Naive thymus-derived CD8-positive, alpha-beta T cell (primary cell): ENCODE measurements at regions not wholly inside any gene's neighbourhood (a gene's known extent, or its start where the extent isn't known, plus 50 kb on each side); places are given as distances from the start of the nearest gene placed in this dataset.

Source experiments
- ATAC-seq, 2 donors: fragments of 150-1000 bp; cut with Tn5 transposase in 1 of 2; sonication (Bioruptor Pico), chemical (Tn5 transposase) in 1 of 2; 1 replicate in 1 of 2; 2 replicates in 1 of 2; pipeline ENCODE4 v1.10.0; 2021; ENCODE audit warnings: mild to moderate bottlenecking in 2 of 2, moderate library complexity in 2 of 2
- POLR2A ChIA-PET: fragments of 350-600 bp; sonication (Branson Sonifier 250); formaldehyde crosslinking; loops from one replicate; lab custom pipeline; 2021; ENCODE audit warnings: antibody characterized with exemption; lab: Charles Lee
- DNase-seq, 10 donors: peaks; one replicate each; pipeline versions ENCODE4 v3.0.0 to v3.0.0-alpha.2; 2020 to 2022
- H3K27ac Mint-ChIP-seq, 10 donors: one replicate each; pipeline ENCODE4 v1.8.0; 2020 to 2022; ENCODE audit warnings: mild to moderate bottlenecking in 10 of 10, mixed read lengths in 10 of 10, moderate library complexity in 4 of 10, inconsistent platforms in 1 of 10
- H3K27me3 Mint-ChIP-seq, 5 donors: one replicate each; pipeline ENCODE4 v1.8.0; 2021 to 2022; ENCODE audit warnings: mixed read lengths in 5 of 5
- H3K36me3 Mint-ChIP-seq, 3 donors: one replicate each; pipeline ENCODE4 v1.8.0; 2020 to 2022; ENCODE audit warnings: mixed read lengths in 3 of 3, mild to moderate bottlenecking in 2 of 3, inconsistent platforms in 1 of 3
- H3K4me1 Mint-ChIP-seq, 4 donors: one replicate each; pipeline ENCODE4 v1.8.0; 2021 to 2022; ENCODE audit warnings: mixed read lengths in 4 of 4
- H3K4me3 Mint-ChIP-seq, 10 donors: one replicate each; pipeline ENCODE4 v1.8.0; 2020 to 2022; ENCODE audit warnings: mild to moderate bottlenecking in 10 of 10, mixed read lengths in 10 of 10, moderate library complexity in 6 of 10, inconsistent platforms in 1 of 10
- H3K9me3 Mint-ChIP-seq, 9 donors: one replicate each; pipeline ENCODE4 v1.8.0; 2020 to 2022; ENCODE audit warnings: mixed read lengths in 9 of 9, mild to moderate bottlenecking in 3 of 9, inconsistent platforms in 1 of 9, moderate library complexity in 1 of 9

GRCh38 chr14:22143363-22143762 lies 445.7 kb downstream of the DAD1 start:
- peaks cover 0 to 3% (median 0%) of the 10 kb centered on the region in 4 donors for H3K4me1 Mint-ChIP-seq
- POLR2A ChIA-PET = no interaction called here
- H3K36me3 Mint-ChIP-seq = no peaks in the 10 kb centered on the region
- ATAC-seq = no peak
- H3K27me3 Mint-ChIP-seq = peaks cover 0 to 10% (median 0%) of the 10 kb centered on the region in 5 donors
- DNase-seq = no peak
- no peak overlapping the region for H3K4me3 Mint-ChIP-seq
- no peaks in the 10 kb centered on the region for H3K9me3 Mint-ChIP-seq
- H3K27ac Mint-ChIP-seq = no peak overlapping the region

GRCh38 chr14:22140633-22141032 lies 448.4 kb downstream of the DAD1 start:
- ATAC-seq (no peak), DNase-seq (no peak)
- Mint-ChIP-seq H3K27me3 (peaks cover 0 to 4% (median 0%) of the 10 kb centered on the region in 5 donors), H3K9me3 (peaks cover 0 to 3% (median 0%) of the 10 kb centered on the region in 9 donors), H3K36me3 (no peaks in the 10 kb centered on the region), H3K27ac (no peak overlapping the region), H3K4me3 (no peak overlapping the region), H3K4me1 (no peaks in the 10 kb centered on the region)
- POLR2A ChIA-PET = no interaction called here

- H3K27ac Mint-ChIP-seq = peak overlapping the region in 1 of 10 donors; percentile 11
- POLR2A ChIA-PET = no interaction called here
- H3K9me3 Mint-ChIP-seq = peaks cover 0 to 4% (median 0%) of the 10 kb centered on the region in 9 donors
- DNase-seq (peak in 4 of 10 donors; percentile 2 to 56 (median 24)), ATAC-seq (no peak)
- peaks cover 0 to 11% (median 3%) of the 10 kb centered on the region in 4 donors for H3K4me1 Mint-ChIP-seq
- H3K4me3 Mint-ChIP-seq = no peak overlapping the region
- peaks cover 0 to 11% (median 0%) of the 10 kb centered on the region in 5 donors for H3K27me3 Mint-ChIP-seq
- no peaks in the 10 kb centered on the region for H3K36me3 Mint-ChIP-seq
These were observed 457.1 kb downstream of the DAD1 start for GRCh38 chr14:22131749-22132476.

- Mint-ChIP-seq H3K4me1 (peaks cover 7 to 17% (median 15%) of the 10 kb centered on the region in 4 donors), H3K27me3 (peaks cover 0 to 2% (median 0%) of the 10 kb centered on the region in 5 donors), H3K4me3 (peak overlapping the region; percentile 74 to 91 (median 84)), H3K27ac (peak overlapping the region; percentile 81 to 98 (median 90)), H3K36me3 (no peaks in the 10 kb centered on the region), H3K9me3 (no peaks in the 10 kb centered on the region)
- POLR2A ChIA-PET = interaction anchor here (1.1 to 2.4 kb wide), 4 partner anchors 11 to 445 kb away, joined by 3 to 11 read pairs (median 4); no protein-coding TSS in a partner anchor
- ATAC-seq (peak in 1 of 2 donors; percentile 41), DNase-seq (no peak)
These were observed 450.5 kb upstream of the OR4E1 start for GRCh38 chr14:22124073-22124613.

- Mint-ChIP-seq H3K4me3 (peak overlapping the region; percentile 61 to 91 (median 84)), H3K27ac (peak overlapping the region; percentile 35 to 98 (median 90)), H3K9me3 (no peaks in the 10 kb centered on the region), H3K4me1 (peaks cover 7 to 16% (median 15%) of the 10 kb centered on the region in 4 donors), H3K27me3 (no peaks in the 10 kb centered on the region), H3K36me3 (no peaks in the 10 kb centered on the region)
- ATAC-seq (peak; percentile 43 to 69), DNase-seq (no peak)
- POLR2A ChIA-PET = interaction anchor here (0.9 to 2.4 kb wide), 6 partner anchors 386 to 447 kb away, joined by 3 to 11 read pairs (median 4); no protein-coding TSS in a partner anchor
These were observed 449.4 kb upstream of the OR4E1 start for GRCh38 chr14:22122829-22123560.

GRCh38 chr14:22122227-22122818 lies 448.7 kb upstream of the OR4E1 start:
- peak; percentile 56 to 59 for ATAC-seq
- POLR2A ChIA-PET = interaction anchor here (0.8 to 2.4 kb wide), 5 partner anchors 387 to 448 kb away, joined by 3 to 11 read pairs (median 4); no protein-coding TSS in a partner anchor

GRCh38 chr14:22118899-22119477 lies 445.4 kb upstream of the OR4E1 start:
- POLR2A ChIA-PET = no interaction called here
- H3K27me3 Mint-ChIP-seq = no peaks in the 10 kb centered on the region
- H3K27ac Mint-ChIP-seq = peak overlapping the region in 7 of 10 donors; percentile 9 to 84 (median 68)
- no peaks in the 10 kb centered on the region for H3K9me3 Mint-ChIP-seq
- ATAC-seq (peak in 1 of 2 donors; percentile 56), DNase-seq (no peak)
- no peaks in the 10 kb centered on the region for H3K36me3 Mint-ChIP-seq
- peaks cover 4 to 18% (median 12%) of the 10 kb centered on the region in 4 donors for H3K4me1 Mint-ChIP-seq
- H3K4me3 Mint-ChIP-seq = peak overlapping the region; percentile 46 to 83 (median 68)

More at GRCh38 chr14:22122227-22122818, 448.7 kb upstream of the OR4E1 start:
- peak overlapping the region; percentile 61 to 91 (median 84) for H3K4me3 Mint-ChIP-seq
- no peaks in the 10 kb centered on the region for H3K9me3 Mint-ChIP-seq
- no peaks in the 10 kb centered on the region for H3K27me3 Mint-ChIP-seq
- peaks cover 7 to 16% (median 14%) of the 10 kb centered on the region in 4 donors for H3K4me1 Mint-ChIP-seq
- H3K36me3 Mint-ChIP-seq = no peaks in the 10 kb centered on the region
- peak in 3 of 10 donors; percentile 19 to 36 (median 34) for DNase-seq
- H3K27ac Mint-ChIP-seq = peak overlapping the region; percentile 35 to 98 (median 89)

- peak overlapping the region in 9 of 10 donors; percentile 50 to 69 (median 65) for H3K4me3 Mint-ChIP-seq
- H3K36me3 Mint-ChIP-seq = peaks cover 0 to 4% (median 0%) of the 10 kb centered on the region in 3 donors
- peaks cover 0 to 4% (median 0%) of the 10 kb centered on the region in 5 donors for H3K27me3 Mint-ChIP-seq
- peak overlapping the region in 9 of 10 donors; percentile 68 to 89 (median 85) for H3K27ac Mint-ChIP-seq
- no peaks in the 10 kb centered on the region for H3K9me3 Mint-ChIP-seq
- DNase-seq (peak in 1 of 10 donors; percentile 50), ATAC-seq (peak; percentile 64 to 69)
- POLR2A ChIA-PET = interaction anchor here (0.9 kb wide), 2 partner anchors 11 to 457 kb away, joined by 3 to 4 read pairs; no protein-coding TSS in a partner anchor
- H3K4me1 Mint-ChIP-seq = peaks cover 2 to 14% (median 7%) of the 10 kb centered on the region in 4 donors
These were observed 439.8 kb upstream of the OR4E1 start for GRCh38 chr14:22113401-22113800.

GRCh38 chr14:22112004-22112403 lies 438.4 kb upstream of the OR4E1 start:
- Mint-ChIP-seq H3K27me3 (peaks cover 0 to 4% (median 0%) of the 10 kb centered on the region in 5 donors), H3K4me1 (peaks cover 2 to 16% (median 8%) of the 10 kb centered on the region in 4 donors), H3K9me3 (no peaks in the 10 kb centered on the region), H3K4me3 (peak overlapping the region; percentile 71 to 89 (median 79)), H3K27ac (peak overlapping the region in 9 of 10 donors; percentile 80 to 92 (median 87)), H3K36me3 (peaks cover 0 to 4% (median 0%) of the 10 kb centered on the region in 3 donors)
- peak in 1 of 2 donors; percentile 37 for ATAC-seq
- peak in 9 of 10 donors; percentile 13 to 66 (median 35) for DNase-seq
- POLR2A ChIA-PET = no interaction called here

- DNase-seq = no peak
- Mint-ChIP-seq H3K4me3 (peak overlapping the region in 2 of 10 donors; percentile 13 to 33), H3K36me3 (peaks cover 0 to 4% (median 0%) of the 10 kb centered on the region in 3 donors), H3K9me3 (no peaks in the 10 kb centered on the region), H3K27me3 (peaks cover 0 to 4% (median 0%) of the 10 kb centered on the region in 5 donors), H3K4me1 (peaks cover 2 to 29% (median 15%) of the 10 kb centered on the region in 4 donors), H3K27ac (peak overlapping the region in 7 of 10 donors; percentile 31 to 80 (median 56))
- ATAC-seq = no peak
- POLR2A ChIA-PET = interaction anchor here (1.8 kb wide), 1 partner anchor 37 kb away, joined by 4 read pairs; no protein-coding TSS in a partner anchor
These were observed 434.1 kb upstream of the OR4E1 start for GRCh38 chr14:22107753-22108152.
